Cardiac septum (tissue), 1 donor: ENCODE measurements at regions not wholly inside any gene's neighbourhood (a gene's known extent, or its start where the extent isn't known, plus 50 kb on each side); places are given as distances from the start of the nearest gene placed in this dataset.

ENCODE experiments used
- DNase-seq: peaks from one replicate; pipeline ENCODE4 v3.0.0-alpha.2; 2020; ENCODE audit warnings: low spot score
- intact Hi-C: fragments of 100-400 bp; cut with DNase I; formaldehyde crosslinking; loops from one replicate; pipeline ENCODE4 v1.14.0; 2022
- donor health status: DM: no; HTN: no; CAD: no.

GRCh38 chr21:36646645-36647044 is 52.3 kb upstream of the SIM2 start:
- no peak for DNase-seq
- intact Hi-C loops = no loop called here

- no peak for DNase-seq
- intact Hi-C loops = no loop called here
These were observed 51.4 kb upstream of the SIM2 start for GRCh38 chr21:36647279-36648093.
